Omental fat pad (tissue), 3 donors: ENCODE measurements at regions not wholly inside any gene's neighbourhood (a gene's known extent, or its start where the extent isn't known, plus 50 kb on each side); places are given as distances from the start of the nearest gene placed in this dataset.
"Not testable (repeated sequence)": the region's sequence is repeated elsewhere in the genome, so short reads cannot be mapped to it uniquely, and the experiment has no call there.

Experiments used
- ATAC-seq: fragments of 150-250 bp; one replicate; pipeline ENCODE4 v1.9.1; 2016; ENCODE audit warnings: mild to moderate bottlenecking, moderate library complexity; ENCODE audit not compliant: low FRiP score
- DNase-seq: peaks from one replicate; pipeline ENCODE4 v3.0.0-alpha.2; 2019; ENCODE audit warnings: low spot score
- TF ChIP-seq, protein P1 (sequence below), 3 donors: fragments of 450-650 bp; IDR thresholded peaks; one replicate each; pipeline ENCODE4 v1.5.1; 2016 to 2017; ENCODE audit warnings: antibody characterized with exemption in 3 of 3, mild to moderate bottlenecking in 3 of 3, moderate library complexity in 2 of 3

DNA sequence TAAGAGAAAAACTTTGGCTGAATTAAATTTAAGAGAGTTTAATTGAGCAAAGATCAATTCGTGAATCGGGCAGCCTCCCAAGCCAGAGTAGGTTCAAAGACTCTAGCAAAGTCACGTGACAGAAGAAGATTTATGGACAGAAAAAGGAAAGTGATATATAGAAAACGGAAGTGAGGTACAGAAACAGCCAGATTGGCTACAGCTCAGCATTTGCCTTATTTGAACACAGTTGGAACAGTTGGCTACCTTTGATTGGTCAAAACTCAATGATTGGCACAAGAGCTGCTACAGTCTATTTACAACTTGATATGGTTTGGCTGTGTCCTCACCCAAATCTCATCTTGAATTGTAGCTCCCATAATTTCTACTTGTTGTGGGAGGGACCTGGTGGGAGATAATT, 102.6 kb downstream of the PLG start:
- ATAC-seq (no peak), DNase-seq (no peak)
- TF ChIP-seq, protein P1, sequence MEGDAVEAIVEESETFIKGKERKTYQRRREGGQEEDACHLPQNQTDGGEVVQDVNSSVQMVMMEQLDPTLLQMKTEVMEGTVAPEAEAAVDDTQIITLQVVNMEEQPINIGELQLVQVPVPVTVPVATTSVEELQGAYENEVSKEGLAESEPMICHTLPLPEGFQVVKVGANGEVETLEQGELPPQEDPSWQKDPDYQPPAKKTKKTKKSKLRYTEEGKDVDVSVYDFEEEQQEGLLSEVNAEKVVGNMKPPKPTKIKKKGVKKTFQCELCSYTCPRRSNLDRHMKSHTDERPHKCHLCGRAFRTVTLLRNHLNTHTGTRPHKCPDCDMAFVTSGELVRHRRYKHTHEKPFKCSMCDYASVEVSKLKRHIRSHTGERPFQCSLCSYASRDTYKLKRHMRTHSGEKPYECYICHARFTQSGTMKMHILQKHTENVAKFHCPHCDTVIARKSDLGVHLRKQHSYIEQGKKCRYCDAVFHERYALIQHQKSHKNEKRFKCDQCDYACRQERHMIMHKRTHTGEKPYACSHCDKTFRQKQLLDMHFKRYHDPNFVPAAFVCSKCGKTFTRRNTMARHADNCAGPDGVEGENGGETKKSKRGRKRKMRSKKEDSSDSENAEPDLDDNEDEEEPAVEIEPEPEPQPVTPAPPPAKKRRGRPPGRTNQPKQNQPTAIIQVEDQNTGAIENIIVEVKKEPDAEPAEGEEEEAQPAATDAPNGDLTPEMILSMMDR (IDR thresholded peaks at IDR 0.05), result no peak

DNA sequence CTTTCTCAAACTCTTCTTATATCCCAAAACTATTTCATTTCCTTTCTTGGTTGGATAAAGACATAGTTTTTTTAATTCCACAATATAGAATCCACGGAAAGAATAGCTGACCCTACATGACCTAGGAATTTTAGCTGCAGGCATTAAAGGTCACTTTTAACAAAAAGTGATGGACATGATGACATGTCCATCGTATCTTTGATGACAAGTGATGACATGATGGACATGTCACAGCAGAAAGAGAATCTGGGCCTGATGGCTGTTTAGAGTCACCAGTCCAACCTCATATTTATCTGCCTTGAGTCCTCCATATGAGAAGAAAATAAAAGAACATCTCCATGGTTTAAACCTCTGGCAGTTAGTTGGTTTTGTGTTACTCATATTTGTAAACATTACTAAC, 106.2 kb downstream of the PLG start:
- no peak for ATAC-seq
- TF ChIP-seq, protein P1 (IDR thresholded peaks at IDR 0.05), result no peak
- DNase-seq, result no peak

DNA sequence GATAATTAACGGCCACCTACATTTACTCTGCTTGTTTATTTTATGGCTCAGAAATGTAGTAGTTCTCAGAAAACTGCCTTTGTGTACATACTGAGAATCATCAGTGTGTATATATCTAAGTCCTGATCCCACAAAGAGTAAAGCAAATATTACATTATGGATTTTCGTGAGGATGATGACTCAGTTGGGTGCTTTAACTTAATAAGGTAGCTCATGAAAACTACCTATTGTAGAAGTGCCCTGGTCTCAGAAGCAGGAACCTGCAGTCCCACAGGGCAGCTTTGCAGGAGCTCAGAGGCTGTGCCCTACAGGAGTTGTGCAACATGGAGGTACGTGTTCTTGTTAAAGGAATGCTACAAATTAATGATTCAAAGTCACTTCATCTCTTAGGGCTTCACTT, 108.2 kb downstream of the PLG start:
- no peak for DNase-seq
- TF ChIP-seq, protein P1 (IDR thresholded peaks at IDR 0.05), result no peak
- ATAC-seq, result no peak

DNA sequence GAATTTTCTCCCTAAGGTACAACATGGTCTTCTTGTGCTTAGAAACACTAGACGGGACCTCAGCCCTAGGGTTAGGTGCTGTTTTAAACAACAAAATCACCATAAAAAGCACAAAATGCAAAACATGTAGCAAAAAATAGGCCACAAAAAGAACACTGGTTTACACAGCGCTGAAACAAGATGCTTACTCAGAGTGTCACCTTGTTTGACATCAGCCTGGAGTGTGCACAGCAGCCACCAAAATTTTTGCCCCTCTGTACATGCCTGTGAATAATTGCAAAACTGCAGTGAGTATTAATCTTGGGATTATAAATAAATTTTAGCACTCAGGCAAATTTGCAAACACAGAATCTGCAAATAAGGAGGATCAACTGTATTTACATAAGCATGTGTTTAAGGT, 110.1 kb downstream of the PLG start:
- TF ChIP-seq, protein P1 (IDR thresholded peaks at IDR 0.05), result no peak
- ATAC-seq (no peak), DNase-seq (no peak)

DNA sequence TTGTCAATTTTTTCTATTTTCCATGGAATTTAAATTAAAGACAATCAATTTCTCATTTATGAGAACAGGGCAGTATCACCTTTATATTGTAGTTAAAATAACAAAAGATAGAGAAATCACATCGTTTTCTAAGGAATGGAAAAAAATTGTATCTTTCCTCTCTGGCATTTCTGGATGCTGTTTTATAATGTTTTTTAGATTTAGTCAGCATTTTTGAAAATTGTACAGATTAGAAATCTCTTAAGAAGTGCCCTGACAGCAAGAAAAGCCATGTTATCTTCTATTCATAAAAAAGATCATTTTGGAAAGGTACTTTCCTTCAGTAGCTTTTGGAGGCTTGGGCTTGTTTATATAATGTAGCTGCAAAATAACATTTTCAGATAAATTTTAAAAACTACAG, 116.9 kb downstream of the PLG start:
- TF ChIP-seq, protein P1 (IDR thresholded peaks at IDR 0.05), result no peak
- ATAC-seq (no peak), DNase-seq (no peak)

DNA sequence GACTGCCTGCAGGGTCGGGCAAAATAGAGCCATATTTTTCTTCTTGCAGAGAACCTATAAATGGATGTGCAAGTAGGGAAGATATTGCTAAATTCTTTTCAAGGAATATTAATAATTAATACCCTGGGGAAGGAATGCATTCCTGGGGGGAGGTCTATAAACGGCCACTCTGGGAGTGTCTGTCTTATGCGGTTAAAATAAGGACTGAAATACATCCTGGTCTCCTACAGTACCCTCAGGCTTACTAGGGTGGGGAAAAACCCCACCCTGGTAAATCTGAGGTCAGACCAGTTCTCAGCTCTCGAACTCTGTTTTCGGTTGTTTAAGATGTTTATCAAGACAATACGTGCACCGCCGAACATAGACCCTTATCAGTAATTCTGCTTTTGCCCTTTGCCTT, 118.6 kb downstream of the PLG start:
- not testable (repeated sequence) for ATAC-seq, DNase-seq

DNA sequence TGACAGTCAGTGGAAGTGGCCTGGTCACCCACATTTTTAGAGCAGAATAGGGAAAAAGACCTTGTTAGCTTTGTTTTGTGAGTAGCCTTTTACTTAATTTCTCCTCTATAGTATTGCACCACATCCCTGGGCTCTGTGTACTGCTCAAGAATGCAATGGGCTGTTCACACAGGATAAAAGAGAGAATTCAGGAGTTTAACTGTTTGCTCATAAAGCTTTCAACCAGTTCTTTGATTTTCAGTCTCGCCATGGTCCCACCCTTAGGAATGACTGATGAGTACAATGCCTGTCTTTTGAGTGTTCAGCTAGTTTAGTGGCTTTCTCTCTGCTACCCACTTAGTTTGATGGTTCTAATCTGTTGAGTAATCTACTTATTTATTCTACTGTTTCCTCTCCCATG, 129.7 kb downstream of the PLG start:
- ATAC-seq, result no peak
- TF ChIP-seq, protein P1 (IDR thresholded peaks at IDR 0.05), result no peak
- no peak for DNase-seq

DNA sequence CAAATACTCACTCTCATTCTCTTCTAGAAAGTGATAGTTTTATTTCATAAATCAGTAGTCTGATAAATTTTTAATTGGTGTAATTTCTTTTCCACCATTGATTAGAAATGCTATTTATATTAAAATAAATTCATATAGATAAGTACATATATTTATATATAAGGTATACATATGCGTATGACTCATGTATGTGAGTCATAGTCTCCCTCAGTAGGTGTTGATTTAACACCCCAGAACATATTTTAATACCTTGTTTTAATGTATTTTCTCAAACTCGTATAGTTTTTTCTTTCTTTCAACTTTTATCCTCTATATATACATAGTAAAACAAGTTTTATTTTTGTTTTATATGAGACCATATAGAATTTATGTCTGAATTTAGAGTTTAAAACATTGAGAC, 130.4 kb downstream of the PLG start:
- ATAC-seq, result no peak
- TF ChIP-seq, protein P1 (IDR thresholded peaks at IDR 0.05), result no peak
- no peak for DNase-seq
